SK-N-SH (cell line): ENCODE measurements at regions not wholly inside any gene's neighbourhood (a gene's known extent, or its start where the extent isn't known, plus 50 kb on each side); places are given as distances from the start of the nearest gene placed in this dataset.

Experiments
- CTCF ChIA-PET: fragments of 300-600, 350-600 bp; formaldehyde crosslinking; extraction: SDS; loops from one replicate; lab custom pipeline; 2021; lab: Yijun Ruan, JAX
- POLR2A ChIA-PET: fragments of 350-600 bp; sonication (Branson Sonifier 250); formaldehyde crosslinking; extraction: SDS; loops from one replicate; lab custom pipeline; 2020; ENCODE audit warnings: antibody characterized with exemption, inconsistent platforms; lab: Yijun Ruan, JAX
- DNase-seq: peaks from one replicate; pipeline ENCODE4 v3.0.0; 2012
- H2AFZ ChIP-seq: fragments of 200-600 bp; sonication (generic); 2 replicates; pipeline ENCODE4 v1.8.1; 2016; ENCODE audit warnings: antibody characterized with exemption, mild to moderate bottlenecking, low read depth
- H3F3A ChIP-seq: fragments of 200-600 bp; sonication (generic); replicated peaks from 2 replicates; pipeline ENCODE3; 2016; ENCODE audit warnings: antibody characterized with exemption, mild to moderate bottlenecking; ENCODE audit not compliant: insufficient read depth
- H3K27ac ChIP-seq, 2 experiments: fragments of 200-500 bp in 1 of 2; fragments of 200-600 bp in 1 of 2; sonication (Bioruptor generic) in 1 of 2; sonication (generic), shearing (Covaris generic) in 1 of 2; 2 replicates each; pipeline versions ENCODE4 v1.5.1 to v1.6.1; 2014 to 2016; ENCODE audit warnings: low read depth in 2 of 2, inconsistent platforms in 1 of 2, low read length in 1 of 2, mild to moderate bottlenecking in 1 of 2, mixed read lengths in 1 of 2
- H3K27me3 ChIP-seq: fragments of 200-600 bp; sonication (generic), shearing (Covaris generic); 2 replicates; pipeline ENCODE4 v1.6.1; 2016; ENCODE audit warnings: mixed run types; ENCODE audit not compliant: insufficient read depth
- H3K36me3 ChIP-seq, 2 experiments: fragments of 200-500 bp in 1 of 2; fragments of 200-600 bp in 1 of 2; sonication (Bioruptor generic) in 1 of 2; sonication (generic) in 1 of 2; replicated peaks in 1 of 2; 2 replicates each; pipeline versions ENCODE3 to v1.5.1; 2014 to 2016; ENCODE audit warnings: low read length in 1 of 2, mild to moderate bottlenecking in 1 of 2; ENCODE audit not compliant: insufficient read depth in 2 of 2, control insufficient read depth in 1 of 2
- H3K4me1 ChIP-seq, 2 experiments: fragments of 200-500 bp in 1 of 2; fragments of 200-600 bp in 1 of 2; sonication (Bioruptor generic) in 1 of 2; sonication (generic), shearing (Covaris generic) in 1 of 2; 2 replicates each; pipeline versions ENCODE4 v1.5.1 to v1.6.1; 2014 to 2016; ENCODE audit warnings: low read depth in 1 of 2, low read length in 1 of 2, mixed run types in 1 of 2; ENCODE audit not compliant: insufficient read depth in 2 of 2, control insufficient read depth in 1 of 2
- H3K4me2 ChIP-seq: fragments of 200-600 bp; sonication (generic), shearing (Covaris generic); 2 replicates; pipeline ENCODE4 v1.6.1; 2017; ENCODE audit warnings: mixed run types
- H3K4me3 ChIP-seq, 2 experiments: fragments of 200-500 bp in 1 of 2; fragments of 200-600 bp in 1 of 2; sonication (Bioruptor generic) in 1 of 2; sonication (generic), shearing (Covaris generic) in 1 of 2; 2 replicates each; pipeline versions ENCODE4 v1.5.1 to v1.8.1; 2014 to 2016; ENCODE audit warnings: low read depth in 2 of 2, inconsistent platforms in 1 of 2, low read length in 1 of 2, mild to moderate bottlenecking in 1 of 2, mixed read lengths in 1 of 2, moderate library complexity in 1 of 2
- H3K79me2 ChIP-seq: fragments of 200-600 bp; sonication (generic); 2 replicates; pipeline ENCODE4 v1.8.1; 2017; ENCODE audit warnings: mild to moderate bottlenecking; ENCODE audit not compliant: insufficient read depth
- H3K9ac ChIP-seq: fragments of 200-600 bp; sonication (generic); 2 replicates; pipeline ENCODE4 v1.6.1; 2017; ENCODE audit warnings: mixed run types
- H3K9me2 ChIP-seq: fragments of 200-600 bp; sonication (generic); 2 replicates; pipeline ENCODE4 v1.6.1; 2017; ENCODE audit warnings: mixed run types
- H3K9me3 ChIP-seq: fragments of 200-600 bp; sonication (generic); 2 replicates; pipeline ENCODE4 v1.6.1; 2017; ENCODE audit warnings: mixed run types, mild to moderate bottlenecking, moderate library complexity
- H4K20me1 ChIP-seq: fragments of 200-600 bp; sonication (generic); 2 replicates; pipeline ENCODE4 v1.6.1; 2017; ENCODE audit warnings: mild to moderate bottlenecking, mixed run types; ENCODE audit not compliant: insufficient read depth
- EP300 ChIP-seq, 2 experiments: IDR thresholded peaks; 2 replicates each; pipeline versions ENCODE4 v1.4.0 to v1.6.1; 2012; ENCODE audit warnings: borderline replicate concordance in 1 of 2, low read depth in 1 of 2, low read length in 1 of 2
- GABPA ChIP-seq: IDR thresholded peaks from 2 replicates; pipeline ENCODE4 v1.4.0; 2012; ENCODE audit warnings: low read depth, mild to moderate bottlenecking
- GATA2 ChIP-seq: sonication (generic); formaldehyde crosslinking; IDR thresholded peaks from 2 replicates; pipeline ENCODE4 v1.5.0; 2020; ENCODE audit warnings: mild to moderate bottlenecking, missing genetic modification reagents
- JUND ChIP-seq: IDR thresholded peaks from 2 replicates; pipeline ENCODE4 v1.4.0; 2012
- MAX ChIP-seq: IDR thresholded peaks from 2 replicates; pipeline ENCODE4 v1.4.0; 2012; ENCODE audit warnings: low read depth
- MEF2A ChIP-seq: IDR thresholded peaks from 2 replicates; pipeline ENCODE4 v1.4.0; 2012; ENCODE audit warnings: low read depth, borderline replicate concordance
- NFIC ChIP-seq: IDR thresholded peaks from 2 replicates; pipeline ENCODE4 v1.4.0; 2012; ENCODE audit warnings: borderline replicate concordance
- NRF1 ChIP-seq: IDR thresholded peaks from 2 replicates; pipeline ENCODE4 v1.6.1; 2012; ENCODE audit warnings: low read depth, mild to moderate bottlenecking, low read length
- PBX3 ChIP-seq: IDR thresholded peaks from 2 replicates; pipeline ENCODE4; 2012
- RFX5 ChIP-seq: IDR thresholded peaks from 2 replicates; pipeline ENCODE4 v1.6.1; 2012; ENCODE audit warnings: mild to moderate bottlenecking, improper control_type of control experiment, low read length
- RXRA ChIP-seq: IDR thresholded peaks from 2 replicates; pipeline ENCODE4 v1.4.0; 2012; ENCODE audit warnings: low read depth, mild to moderate bottlenecking, borderline replicate concordance
- TAF1 ChIP-seq: IDR thresholded peaks from 2 replicates; pipeline ENCODE4 v1.6.1; 2012; ENCODE audit warnings: low read depth, mild to moderate bottlenecking, low read length, moderate library complexity, borderline replicate concordance
- TCF12 ChIP-seq: IDR thresholded peaks from 2 replicates; pipeline ENCODE4 v1.4.0; 2012
- TEAD4 ChIP-seq: IDR thresholded peaks from 2 replicates; pipeline ENCODE4 v1.4.0; 2012; ENCODE audit warnings: mild to moderate bottlenecking, borderline replicate concordance; ENCODE audit not compliant: insufficient read depth
- USF1 ChIP-seq: IDR thresholded peaks from 2 replicates; pipeline ENCODE4 v1.4.0; 2012; ENCODE audit warnings: low read depth, borderline replicate concordance
- WGBS: methylation state at CpG from one replicate; pipeline ENCODE4 v1.1.6; 2017; ENCODE audit warnings: low lambda C conversion rate; 5-methylcytosine and 5-hydroxymethylcytosine counted together

DNA sequence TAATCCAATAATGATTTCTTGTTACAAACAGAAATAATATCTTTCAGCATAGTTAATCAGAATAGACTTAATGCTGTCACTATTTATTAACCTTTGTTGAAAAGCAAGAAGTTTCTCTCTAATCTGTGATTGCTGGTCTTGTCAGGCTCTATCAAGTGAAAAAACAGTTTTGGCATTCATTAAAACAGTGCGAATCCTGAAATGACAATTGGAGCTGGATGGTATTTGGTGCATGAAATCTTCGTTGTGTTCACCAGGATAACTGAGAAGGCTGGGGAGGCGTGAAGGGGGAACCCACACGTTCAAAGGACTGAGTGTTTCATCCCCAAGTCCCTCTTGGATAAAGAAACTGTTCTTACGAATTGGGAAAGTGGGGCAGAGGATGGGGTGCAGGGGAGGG lies 190.2 kb upstream of the MYL2 start:
- ChIA-PET POLR2A (no interaction called here), CTCF (no interaction called here)
- Histone ChIP-seq H4K20me1 (no peaks in the 10 kb centered on the region), H3F3A (no peaks in the 10 kb centered on the region), H3K27me3 (no peaks in the 10 kb centered on the region), H3K79me2 (no peaks in the 10 kb centered on the region), H3K4me3 (no peak overlapping the region), H3K9me3 (no peaks in the 10 kb centered on the region), H2AFZ (no peak overlapping the region), H3K4me2 (no peak overlapping the region), H3K4me1 (no peaks in the 10 kb centered on the region), H3K36me3 (no peaks in the 10 kb centered on the region), H3K9ac (no peak overlapping the region), H3K27ac (no peak overlapping the region), H3K9me2 (no peaks in the 10 kb centered on the region)
- no peak for TF ChIP-seq TEAD4
- DNase-seq = no peak
- 40% methylated on average over 5 of the region's 5 CpGs for WGBS

DNA sequence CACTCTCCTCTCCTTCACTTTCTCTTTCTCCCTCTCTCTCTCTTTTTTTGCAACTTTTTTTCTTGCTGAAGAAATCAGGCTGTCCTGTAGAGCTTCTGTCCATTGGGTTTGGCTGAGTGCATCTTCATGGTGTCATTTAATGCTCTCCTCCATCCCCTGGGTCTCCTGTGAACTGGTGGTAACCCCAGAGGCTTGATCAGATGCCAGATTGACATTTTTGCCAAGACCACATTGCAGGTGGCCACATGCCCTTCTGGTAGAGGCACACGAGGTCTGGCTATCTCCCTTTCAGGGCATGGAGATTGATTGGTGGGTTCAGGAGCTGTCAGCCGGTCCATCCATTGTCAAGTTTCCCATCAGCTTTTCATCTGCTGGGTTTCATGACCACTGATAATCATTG lies 188.3 kb upstream of the MYL2 start:
- POLR2A ChIA-PET = no interaction called here

DNA sequence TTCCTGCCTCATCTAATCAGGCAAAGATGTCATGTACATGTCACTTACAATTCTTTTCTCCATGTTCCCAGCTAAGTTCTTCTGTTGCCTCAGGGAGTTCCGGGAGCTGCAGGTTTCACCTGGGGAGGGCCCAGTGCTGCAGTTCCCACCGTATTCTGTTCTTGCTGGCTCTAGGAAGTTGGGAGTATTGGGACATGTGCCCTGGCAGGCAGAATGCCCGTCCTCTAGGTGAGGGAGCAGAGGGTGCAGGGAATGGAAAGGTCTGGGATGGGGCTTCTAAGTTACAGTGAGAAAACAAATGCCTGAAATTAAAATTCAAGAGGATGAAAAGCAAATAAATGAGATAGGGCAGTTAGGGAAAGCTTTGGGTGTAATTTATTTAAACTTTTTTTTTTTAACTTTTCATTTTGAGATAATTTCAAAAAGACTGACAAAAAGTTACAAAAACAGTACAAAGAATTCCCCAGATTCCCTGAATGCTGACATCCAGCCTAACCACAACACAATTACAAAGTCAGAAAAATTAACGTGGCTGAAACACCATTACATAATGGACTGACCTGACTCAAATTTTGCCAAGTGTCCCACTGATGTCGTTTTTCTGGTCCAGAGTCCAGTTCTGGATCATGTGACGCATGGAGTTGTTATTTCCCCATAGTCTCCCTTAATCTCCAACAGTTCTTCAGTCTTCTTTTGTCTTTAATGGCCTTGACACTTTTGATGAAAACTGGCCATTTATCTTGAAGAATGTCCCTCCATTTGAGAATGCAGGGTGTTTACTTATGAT lies 187.2 kb upstream of the MYL2 start:
- no peak overlapping the region for H3K9ac ChIP-seq
- no peaks in the 10 kb centered on the region for H3K27me3 ChIP-seq
- ChIA-PET POLR2A (no interaction called here), CTCF (no interaction called here)
- H3K4me1 ChIP-seq = no peaks in the 10 kb centered on the region; a peak in 1 of 4 replicates
- H3K27ac ChIP-seq = no peak overlapping the region
- no peaks in the 10 kb centered on the region for H3K9me3 ChIP-seq
- no peak overlapping the region for H3K4me2 ChIP-seq
- H3K79me2 ChIP-seq = no peaks in the 10 kb centered on the region
- WGBS = 24% methylated on average over 6 of the region's 6 CpGs
- H3F3A ChIP-seq = no peaks in the 10 kb centered on the region
- DNase-seq = no peak
- H4K20me1 ChIP-seq = no peaks in the 10 kb centered on the region
- no peaks in the 10 kb centered on the region for H3K36me3 ChIP-seq
- H2AFZ ChIP-seq = no peak overlapping the region
- TF ChIP-seq JUND (no peak), TAF1 (no peak)
- H3K4me3 ChIP-seq = no peak overlapping the region
- no peaks in the 10 kb centered on the region for H3K9me2 ChIP-seq

More for the DNA sequence above, 188.3 kb upstream of the MYL2 start:
- no peak overlapping the region for H2AFZ ChIP-seq
- H3K36me3 ChIP-seq = no peaks in the 10 kb centered on the region
- H3K9me2 ChIP-seq = no peaks in the 10 kb centered on the region
- H4K20me1 ChIP-seq = no peaks in the 10 kb centered on the region
- no peaks in the 10 kb centered on the region for H3K79me2 ChIP-seq
- no peak overlapping the region for H3K27ac ChIP-seq
- no peak for DNase-seq
- no peak overlapping the region for H3K4me3 ChIP-seq
- H3K9ac ChIP-seq = no peak overlapping the region
- WGBS = 81% methylated on average over 2 of the region's 2 CpGs
- CTCF ChIA-PET = no interaction called here
- H3K4me2 ChIP-seq = no peak overlapping the region
- no peaks in the 10 kb centered on the region for H3K27me3 ChIP-seq
- TF ChIP-seq GABPA = no peak
- no peaks in the 10 kb centered on the region for H3F3A ChIP-seq
- H3K4me1 ChIP-seq = no peaks in the 10 kb centered on the region; a peak in 1 of 4 replicates
- H3K9me3 ChIP-seq = no peaks in the 10 kb centered on the region

DNA sequence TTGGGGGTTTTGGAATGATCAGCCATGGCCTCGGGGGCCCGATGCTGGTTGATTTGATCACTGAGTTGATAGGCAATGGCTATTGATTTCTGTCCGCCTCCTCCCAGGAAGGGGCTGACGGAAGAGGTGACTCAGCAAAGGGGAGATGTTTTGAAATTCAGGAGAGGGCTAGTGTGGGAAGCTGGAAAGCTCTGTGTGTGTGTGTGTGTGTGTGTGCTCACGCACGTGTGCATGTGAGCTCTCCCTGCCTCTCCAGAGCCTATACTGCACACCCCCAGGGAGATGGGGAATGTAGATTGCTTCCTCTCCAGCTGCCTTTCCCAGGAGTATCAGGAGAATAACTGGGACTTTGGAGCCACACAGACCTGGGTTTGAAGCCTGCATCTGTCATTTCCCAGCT lies 184.9 kb upstream of the MYL2 start:
- no peak overlapping the region for H3K4me3 ChIP-seq
- H3K79me2 ChIP-seq = no peaks in the 10 kb centered on the region
- no peaks in the 10 kb centered on the region for H3K9me3 ChIP-seq
- no peaks in the 10 kb centered on the region for H3K27me3 ChIP-seq
- no peaks in the 10 kb centered on the region for H3K9me2 ChIP-seq
- peaks cover 0 to 13% of the 10 kb centered on the region in 2 experiments; a peak in 1 of 4 replicates for H3K4me1 ChIP-seq
- no peaks in the 10 kb centered on the region for H3K36me3 ChIP-seq
- H3K27ac ChIP-seq = no peak overlapping the region
- ChIA-PET POLR2A (interaction anchor here (0.6 kb wide), 1 partner anchor 24 kb away, joined by 3 read pairs; no protein-coding TSS in a partner anchor), CTCF (interaction anchor here (1.0 kb wide), 1 partner anchor 193 kb away, joined by 3 read pairs; no protein-coding TSS in a partner anchor)
- no peak overlapping the region for H2AFZ ChIP-seq
- no peak overlapping the region for H3K4me2 ChIP-seq
- H4K20me1 ChIP-seq = no peaks in the 10 kb centered on the region
- no peak for DNase-seq
- H3K9ac ChIP-seq = no peak overlapping the region
- no peaks in the 10 kb centered on the region for H3F3A ChIP-seq
- WGBS = 54% methylated on average over 6 of the region's 6 CpGs
- no peak for TF ChIP-seq TAF1
- no peak for TF ChIP-seq GATA2 (CRISPR knock-in tag)
- TF ChIP-seq MAX = no peak
- TF ChIP-seq NRF1 = no peak
- no peak for TF ChIP-seq JUND
- TF ChIP-seq RXRA = no peak
- no peak for TF ChIP-seq NFIC
- no peak for TF ChIP-seq GABPA
- no peak for TF ChIP-seq MEF2A
- no peak for TF ChIP-seq RFX5
- TF ChIP-seq TCF12 = no peak
- TF ChIP-seq USF1 = no peak
- no peak for TF ChIP-seq EP300 (IDR thresholded peaks at IDR 0.05; ENCODE audit: borderline replicate concordance in 1 of 2, low read depth in 1 of 2, low read length in 1 of 2)
- TF ChIP-seq PBX3 = no peak
